ENCODE measurements at regions not wholly inside any gene's neighbourhood (a gene's known extent, or its start where the extent isn't known, plus 50 kb on each side); places are given as distances from the start of the nearest gene placed in this dataset.
"Not testable (repeated sequence)": the region's sequence is repeated elsewhere in the genome, so short reads cannot be mapped to it uniquely, and the experiment has no call there.

DNA sequence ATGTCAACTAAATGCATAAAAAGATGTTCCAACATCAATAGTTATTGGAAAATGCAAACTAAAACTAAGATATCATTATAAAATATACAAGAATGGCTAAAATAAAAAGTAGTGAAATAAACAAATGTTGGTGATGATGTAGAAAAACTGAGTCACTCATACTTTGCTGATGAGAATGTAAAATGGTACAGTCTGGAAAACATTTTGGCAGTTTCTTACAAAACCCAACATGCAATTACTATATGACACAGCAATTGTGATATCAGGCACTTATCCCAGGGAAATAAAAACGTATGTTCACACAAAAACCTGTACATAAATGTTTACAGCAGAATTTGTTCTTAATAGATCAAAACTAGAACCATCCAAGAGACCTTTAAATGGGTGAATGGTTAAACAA, 182.6 kb downstream of the RTL9 start:
- Histone ChIP-seq H3K27ac (ENCODE audit: low read depth, low read length) (no peak overlapping the region), H3K9me3 (ENCODE audit: control insufficient read depth, insufficient read depth, low read length) (no peaks in the 10 kb centered on the region), H3K4me3 (ENCODE audit: low read depth, low read length) (no peak overlapping the region), H3K27me3 (ENCODE audit: control insufficient read depth, insufficient read depth, low read length) (no peaks in the 10 kb centered on the region)
- ChIA-PET CTCF (no interaction called here), POLR2A (no interaction called here)
- TF ChIP-seq, protein P1, sequence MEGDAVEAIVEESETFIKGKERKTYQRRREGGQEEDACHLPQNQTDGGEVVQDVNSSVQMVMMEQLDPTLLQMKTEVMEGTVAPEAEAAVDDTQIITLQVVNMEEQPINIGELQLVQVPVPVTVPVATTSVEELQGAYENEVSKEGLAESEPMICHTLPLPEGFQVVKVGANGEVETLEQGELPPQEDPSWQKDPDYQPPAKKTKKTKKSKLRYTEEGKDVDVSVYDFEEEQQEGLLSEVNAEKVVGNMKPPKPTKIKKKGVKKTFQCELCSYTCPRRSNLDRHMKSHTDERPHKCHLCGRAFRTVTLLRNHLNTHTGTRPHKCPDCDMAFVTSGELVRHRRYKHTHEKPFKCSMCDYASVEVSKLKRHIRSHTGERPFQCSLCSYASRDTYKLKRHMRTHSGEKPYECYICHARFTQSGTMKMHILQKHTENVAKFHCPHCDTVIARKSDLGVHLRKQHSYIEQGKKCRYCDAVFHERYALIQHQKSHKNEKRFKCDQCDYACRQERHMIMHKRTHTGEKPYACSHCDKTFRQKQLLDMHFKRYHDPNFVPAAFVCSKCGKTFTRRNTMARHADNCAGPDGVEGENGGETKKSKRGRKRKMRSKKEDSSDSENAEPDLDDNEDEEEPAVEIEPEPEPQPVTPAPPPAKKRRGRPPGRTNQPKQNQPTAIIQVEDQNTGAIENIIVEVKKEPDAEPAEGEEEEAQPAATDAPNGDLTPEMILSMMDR (IDR thresholded peaks at IDR 0.05; ENCODE audit: low read depth, low read length) = no peak
- no peak for DNase-seq (ENCODE audit: low read depth, low spot score)

DNA sequence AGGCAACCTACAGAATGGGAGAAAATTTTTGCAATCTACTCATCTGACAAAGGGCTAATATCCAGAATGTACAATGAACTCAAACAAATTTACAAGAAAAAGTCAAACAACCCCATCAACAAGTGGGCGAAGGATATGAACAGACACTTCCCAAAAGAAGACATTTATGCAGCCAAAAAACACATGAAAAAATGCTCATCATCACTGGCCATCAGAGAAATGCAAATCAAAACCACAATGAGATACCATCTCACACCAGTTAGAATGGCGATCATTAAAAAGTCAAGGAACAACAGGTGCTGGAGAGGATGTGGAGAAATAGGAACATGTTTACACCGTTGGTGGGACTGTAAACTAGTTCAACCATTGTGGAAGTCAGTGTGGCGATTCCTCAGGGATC, 192.2 kb downstream of the RTL9 start:
- H3K27ac ChIP-seq (ENCODE audit: low read depth, low read length); H3K27me3 ChIP-seq (ENCODE audit: control insufficient read depth, insufficient read depth, low read length); H3K9me3 ChIP-seq (ENCODE audit: control insufficient read depth, insufficient read depth, low read length); DNase-seq (ENCODE audit: low read depth, low spot score); POLR2A ChIA-PET; H3K4me3 ChIP-seq (ENCODE audit: low read depth, low read length); CTCF ChIA-PET: not testable (repeated sequence)

DNA sequence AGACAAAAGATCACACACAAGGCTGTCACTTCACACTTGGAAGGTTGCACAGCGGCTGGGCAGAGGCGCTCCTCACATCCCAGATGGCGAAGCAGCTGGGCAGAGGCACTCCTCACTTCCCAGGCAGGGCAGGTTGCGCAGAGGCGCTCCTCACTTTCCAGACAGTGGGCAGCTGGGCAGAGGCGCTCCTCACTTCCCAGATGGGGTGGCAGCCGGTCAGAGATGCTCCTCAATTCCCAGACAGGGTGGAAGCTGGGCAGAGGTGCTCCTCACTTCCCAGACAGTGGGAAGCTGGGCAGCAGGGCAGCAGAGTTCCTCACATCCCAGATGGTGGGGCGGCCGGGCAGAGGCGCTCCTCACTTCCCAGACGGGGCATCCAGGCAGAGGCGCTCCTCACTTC, 199.2 kb downstream of the RTL9 start:
- POLR2A ChIA-PET = no interaction called here
- H3K9me3 ChIP-seq (ENCODE audit: control insufficient read depth, insufficient read depth, low read length) = peaks cover 6% of the 10 kb centered on the region; the same call in 1 of the 2 replicates
- no peaks in the 10 kb centered on the region for H3K27me3 ChIP-seq (ENCODE audit: control insufficient read depth, insufficient read depth, low read length)
- no peak overlapping the region for H3K27ac ChIP-seq (ENCODE audit: low read depth, low read length)
- no peak for DNase-seq (ENCODE audit: low read depth, low spot score)
- TF ChIP-seq, protein P1 (IDR thresholded peaks at IDR 0.05; ENCODE audit: low read depth, low read length) = no peak
- CTCF ChIA-PET = no interaction called here
- no peak overlapping the region for H3K4me3 ChIP-seq (ENCODE audit: low read depth, low read length)

DNA sequence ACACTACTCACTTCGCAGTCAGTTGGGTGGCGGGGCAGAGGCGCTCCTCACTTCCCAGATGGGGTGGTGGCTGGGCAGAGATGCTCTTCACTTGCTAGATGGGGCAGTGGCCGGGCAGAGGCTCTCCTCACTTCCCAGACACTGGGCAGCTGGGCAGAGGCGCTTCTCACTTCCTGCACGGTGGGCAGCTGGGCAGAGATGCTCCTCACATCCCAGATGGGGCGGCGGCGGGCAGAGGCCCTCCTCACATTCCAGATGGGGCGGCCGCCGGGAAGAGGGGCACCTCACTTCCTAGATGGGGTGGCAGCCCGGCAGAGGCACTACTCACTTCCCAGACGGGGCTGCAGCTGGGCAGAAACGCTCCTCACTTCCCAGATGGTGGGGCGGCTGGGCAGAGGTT, 199.8 kb downstream of the RTL9 start:
- H3K27me3 ChIP-seq (ENCODE audit: control insufficient read depth, insufficient read depth, low read length) = no peaks in the 10 kb centered on the region
- CTCF ChIA-PET = no interaction called here
- peaks cover 6% of the 10 kb centered on the region; the same call in 1 of the 2 replicates for H3K9me3 ChIP-seq (ENCODE audit: control insufficient read depth, insufficient read depth, low read length)
- POLR2A ChIA-PET = no interaction called here
- H3K27ac ChIP-seq (ENCODE audit: low read depth, low read length) = no peak overlapping the region
- no peak overlapping the region for H3K4me3 ChIP-seq (ENCODE audit: low read depth, low read length)
- TF ChIP-seq, protein P1 (IDR thresholded peaks at IDR 0.05; ENCODE audit: low read depth, low read length) = no peak
- DNase-seq (ENCODE audit: low read depth, low spot score) = no peak

DNA sequence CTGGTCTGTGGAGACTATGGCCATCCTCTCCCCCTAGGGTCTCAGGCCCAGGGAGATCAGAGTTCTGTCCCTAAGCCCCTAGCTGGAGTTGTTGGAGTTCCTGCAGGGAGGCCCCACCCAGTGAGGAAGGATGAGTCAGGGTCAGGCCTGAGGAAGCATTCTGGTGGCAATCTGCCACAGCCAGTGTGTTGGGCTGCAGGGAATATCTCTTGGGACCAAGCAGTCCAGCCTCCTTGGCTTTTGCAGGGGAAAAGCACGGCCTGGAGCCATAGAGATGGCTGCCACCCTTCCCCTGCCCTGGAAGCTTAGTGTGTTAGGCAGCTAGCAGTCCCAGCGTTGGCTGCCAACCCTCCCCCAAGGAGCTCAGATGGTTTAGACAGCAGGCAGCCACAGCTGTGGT, 202.4 kb downstream of the RTL9 start:
- no peak overlapping the region for H3K4me3 ChIP-seq (ENCODE audit: low read depth, low read length)
- POLR2A ChIA-PET = no interaction called here
- no peaks in the 10 kb centered on the region for H3K27me3 ChIP-seq (ENCODE audit: control insufficient read depth, insufficient read depth, low read length)
- no peak for DNase-seq (ENCODE audit: low read depth, low spot score)
- H3K27ac ChIP-seq (ENCODE audit: low read depth, low read length) = no peak overlapping the region
- CTCF ChIA-PET = no interaction called here
- TF ChIP-seq, protein P1 (IDR thresholded peaks at IDR 0.05; ENCODE audit: low read depth, low read length) = no peak
- peaks cover 6% of the 10 kb centered on the region; the same call in 1 of the 2 replicates for H3K9me3 ChIP-seq (ENCODE audit: control insufficient read depth, insufficient read depth, low read length)

DNA sequence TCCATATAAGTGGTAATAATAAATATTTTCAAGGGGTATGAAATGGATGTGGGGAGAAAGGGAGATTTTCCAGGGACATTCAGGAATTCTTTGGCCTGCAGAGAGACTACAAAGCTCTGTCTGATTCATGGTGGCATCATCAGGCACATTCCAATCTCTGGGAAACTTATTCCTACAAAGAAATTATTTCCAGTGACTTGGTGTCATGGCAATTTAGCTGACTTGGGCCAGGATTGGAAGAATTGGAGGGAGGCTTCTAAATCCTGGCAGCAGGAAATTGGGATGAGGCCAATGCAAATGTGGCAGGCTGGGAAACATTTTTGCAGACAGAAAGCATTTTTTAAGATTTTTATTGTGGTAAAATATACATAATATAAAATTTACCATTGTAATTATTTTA, 204.6 kb downstream of the RTL9 start:
- H3K27ac ChIP-seq (ENCODE audit: low read depth, low read length) = no peak overlapping the region
- H3K4me3 ChIP-seq (ENCODE audit: low read depth, low read length) = no peak overlapping the region
- ChIA-PET CTCF (no interaction called here), POLR2A (no interaction called here)
- no peaks in the 10 kb centered on the region for H3K27me3 ChIP-seq (ENCODE audit: control insufficient read depth, insufficient read depth, low read length)
- DNase-seq (ENCODE audit: low read depth, low spot score) = no peak
- H3K9me3 ChIP-seq (ENCODE audit: control insufficient read depth, insufficient read depth, low read length) = no peaks in the 10 kb centered on the region; the same call in 1 of the 2 replicates
- TF ChIP-seq, protein P1 (IDR thresholded peaks at IDR 0.05; ENCODE audit: low read depth, low read length) = no peak
